GM21381 (cell line): ENCODE measurements at regions not wholly inside any gene's neighbourhood (a gene's known extent, or its start where the extent isn't known, plus 50 kb on each side); places are given as distances from the start of the nearest gene placed in this dataset.
"Not testable (repeated sequence)": the region's sequence is repeated elsewhere in the genome, so short reads cannot be mapped to it uniquely, and the experiment has no call there.

ENCODE experiments used
- ATAC-seq: cut with Tn5 transposase; IDR thresholded peaks from one replicate; pipeline ENCODE4 v1.9.1; 2021; ENCODE audit warnings: mild to moderate bottlenecking, moderate library complexity; ENCODE audit not compliant: unreplicated experiment

- ATAC-seq: no peak
Observed at GRCh38 chr5:103821361-103821760, 258.8 kb upstream of the NUDT12 start.

GRCh38 chr5:103808464-103809106 lies 246.0 kb upstream of the NUDT12 start:
- peak; percentile 72 for ATAC-seq

GRCh38 chr5:103804711-103805110 lies 242.1 kb upstream of the NUDT12 start:
- ATAC-seq: no peak

- no peak for ATAC-seq
Observed at GRCh38 chr5:103801681-103802080, 239.1 kb upstream of the NUDT12 start.

GRCh38 chr5:103800741-103801495 lies 238.3 kb upstream of the NUDT12 start:
- no peak for ATAC-seq

GRCh38 chr5:103793595-103794182 lies 231.1 kb upstream of the NUDT12 start:
- ATAC-seq: no peak

GRCh38 chr5:103785569-103785968 lies 223.0 kb upstream of the NUDT12 start:
- ATAC-seq: no peak

GRCh38 chr5:103783669-103784068 lies 221.1 kb upstream of the NUDT12 start:
- ATAC-seq: no peak

- ATAC-seq: no peak
Observed at GRCh38 chr5:103780794-103781193, 218.2 kb upstream of the NUDT12 start.

- ATAC-seq: no peak
Observed at GRCh38 chr5:103774721-103775120, 212.1 kb upstream of the NUDT12 start.

- ATAC-seq: no peak
Observed at GRCh38 chr5:103772248-103772647, 209.7 kb upstream of the NUDT12 start.

- no peak for ATAC-seq
Observed at GRCh38 chr5:103764403-103764802, 201.8 kb upstream of the NUDT12 start.

GRCh38 chr5:103758996-103759395 lies 196.4 kb upstream of the NUDT12 start:
- no peak for ATAC-seq

- no peak for ATAC-seq
Observed at GRCh38 chr5:103755974-103756373, 193.4 kb upstream of the NUDT12 start.

GRCh38 chr5:103745353-103746065 lies 182.9 kb upstream of the NUDT12 start:
- no peak for ATAC-seq

GRCh38 chr5:103744159-103744558 lies 181.6 kb upstream of the NUDT12 start:
- ATAC-seq: no peak

GRCh38 chr5:103743421-103743820 lies 180.8 kb upstream of the NUDT12 start:
- ATAC-seq: no peak

GRCh38 chr5:103741984-103742383 lies 179.4 kb upstream of the NUDT12 start:
- no peak for ATAC-seq

- ATAC-seq: not testable (repeated sequence)
Observed at GRCh38 chr5:103736343-103736742, 173.8 kb upstream of the NUDT12 start.

GRCh38 chr5:103724271-103724670 lies 161.7 kb upstream of the NUDT12 start:
- no peak for ATAC-seq

- no peak for ATAC-seq
Observed at GRCh38 chr5:103721183-103721582, 158.6 kb upstream of the NUDT12 start.

- no peak for ATAC-seq
Observed at GRCh38 chr5:103718108-103718507, 155.5 kb upstream of the NUDT12 start.
